GM12872 (cell line): ENCODE measurements at regions not wholly inside any gene's neighbourhood (a gene's known extent, or its start where the extent isn't known, plus 50 kb on each side); places are given as distances from the start of the nearest gene placed in this dataset.

Source experiments
- TF ChIP-seq, protein P1 (sequence below): IDR thresholded peaks from 3 replicates; pipeline ENCODE4 v1.5.1; 2011; ENCODE audit warnings: low read depth, mild to moderate bottlenecking, low read length, moderate library complexity; ENCODE audit not compliant: insufficient read depth

DNA sequence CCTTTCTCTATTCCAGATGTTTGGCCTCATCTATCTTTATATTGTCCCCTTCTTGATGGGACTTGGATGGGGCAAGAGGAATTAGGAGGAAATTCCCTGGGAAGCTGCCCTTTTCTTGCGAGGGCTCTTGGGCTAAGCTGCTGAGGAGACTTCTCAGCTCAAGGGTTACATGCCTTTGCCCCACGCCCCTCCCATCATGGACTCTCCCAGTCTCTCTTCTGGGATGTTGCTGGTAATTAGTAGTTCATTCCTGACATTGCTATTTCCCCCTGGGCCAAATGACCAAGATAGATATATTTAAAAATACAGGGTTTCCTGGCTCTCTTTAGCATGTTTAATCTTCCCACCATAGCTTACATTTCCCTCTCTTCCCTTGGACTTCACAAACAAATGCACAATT is 90.6 kb upstream of the RALGPS2 start:
- TF ChIP-seq, protein P1, sequence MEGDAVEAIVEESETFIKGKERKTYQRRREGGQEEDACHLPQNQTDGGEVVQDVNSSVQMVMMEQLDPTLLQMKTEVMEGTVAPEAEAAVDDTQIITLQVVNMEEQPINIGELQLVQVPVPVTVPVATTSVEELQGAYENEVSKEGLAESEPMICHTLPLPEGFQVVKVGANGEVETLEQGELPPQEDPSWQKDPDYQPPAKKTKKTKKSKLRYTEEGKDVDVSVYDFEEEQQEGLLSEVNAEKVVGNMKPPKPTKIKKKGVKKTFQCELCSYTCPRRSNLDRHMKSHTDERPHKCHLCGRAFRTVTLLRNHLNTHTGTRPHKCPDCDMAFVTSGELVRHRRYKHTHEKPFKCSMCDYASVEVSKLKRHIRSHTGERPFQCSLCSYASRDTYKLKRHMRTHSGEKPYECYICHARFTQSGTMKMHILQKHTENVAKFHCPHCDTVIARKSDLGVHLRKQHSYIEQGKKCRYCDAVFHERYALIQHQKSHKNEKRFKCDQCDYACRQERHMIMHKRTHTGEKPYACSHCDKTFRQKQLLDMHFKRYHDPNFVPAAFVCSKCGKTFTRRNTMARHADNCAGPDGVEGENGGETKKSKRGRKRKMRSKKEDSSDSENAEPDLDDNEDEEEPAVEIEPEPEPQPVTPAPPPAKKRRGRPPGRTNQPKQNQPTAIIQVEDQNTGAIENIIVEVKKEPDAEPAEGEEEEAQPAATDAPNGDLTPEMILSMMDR, result no peak

DNA sequence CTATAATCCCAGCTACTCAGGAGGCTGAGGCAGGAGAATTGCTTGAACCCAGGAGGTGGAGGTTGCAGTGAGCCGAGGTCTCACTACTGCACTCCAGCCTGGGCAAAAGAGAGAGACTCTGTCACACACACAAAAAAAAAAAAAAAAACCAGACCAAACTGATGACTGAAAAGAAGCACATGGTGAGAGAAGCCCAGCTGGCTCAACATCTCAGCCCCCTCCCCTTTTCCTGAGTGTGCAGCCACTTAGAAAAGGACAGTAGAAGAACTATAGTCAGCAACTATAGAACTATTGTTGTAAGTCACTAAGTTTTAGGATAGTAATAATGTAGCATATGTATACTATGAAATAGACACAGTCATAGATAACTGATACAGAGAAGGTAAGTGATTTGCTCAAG is 87.2 kb upstream of the RALGPS2 start:
- TF ChIP-seq, protein P1, result no peak

DNA sequence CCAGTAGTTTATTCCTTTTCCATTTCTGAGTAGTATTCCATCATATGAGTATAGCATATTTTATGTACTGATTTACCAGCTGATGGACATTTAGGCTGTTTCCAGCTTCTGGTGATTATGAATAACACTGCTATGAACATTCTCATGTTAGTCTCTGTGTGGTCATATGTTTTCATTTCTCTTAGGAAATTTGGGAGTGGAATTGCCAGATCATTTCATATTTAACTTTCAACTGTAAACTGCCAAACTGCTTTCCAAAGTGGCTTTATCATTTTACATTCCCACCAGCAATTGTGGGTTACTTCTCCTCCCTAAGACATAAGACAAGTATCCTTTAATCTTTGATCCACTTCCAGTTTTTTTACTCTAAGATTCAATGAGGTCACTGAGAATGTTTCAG is 85.7 kb upstream of the RALGPS2 start:
- TF ChIP-seq, protein P1, result no peak

DNA sequence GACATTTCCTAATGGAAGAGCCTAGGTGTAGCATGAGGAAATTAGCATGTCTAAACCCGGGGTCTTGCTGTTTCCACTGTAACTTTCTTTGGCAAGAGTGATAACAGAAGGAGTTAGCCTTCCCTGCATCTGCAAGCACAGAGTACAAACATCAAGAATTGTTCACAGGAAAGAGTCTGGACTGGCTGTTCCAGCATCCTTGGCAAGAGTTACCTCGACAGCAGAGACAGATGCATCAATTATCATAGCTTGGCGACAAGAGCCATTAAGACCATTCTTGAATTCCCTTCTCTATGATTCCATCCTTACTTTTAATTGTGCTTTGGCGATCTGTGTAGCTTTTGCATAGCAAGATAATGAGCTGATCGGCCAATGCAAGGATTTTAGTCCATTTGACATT is 82.8 kb upstream of the RALGPS2 start:
- TF ChIP-seq, protein P1, result no peak

DNA sequence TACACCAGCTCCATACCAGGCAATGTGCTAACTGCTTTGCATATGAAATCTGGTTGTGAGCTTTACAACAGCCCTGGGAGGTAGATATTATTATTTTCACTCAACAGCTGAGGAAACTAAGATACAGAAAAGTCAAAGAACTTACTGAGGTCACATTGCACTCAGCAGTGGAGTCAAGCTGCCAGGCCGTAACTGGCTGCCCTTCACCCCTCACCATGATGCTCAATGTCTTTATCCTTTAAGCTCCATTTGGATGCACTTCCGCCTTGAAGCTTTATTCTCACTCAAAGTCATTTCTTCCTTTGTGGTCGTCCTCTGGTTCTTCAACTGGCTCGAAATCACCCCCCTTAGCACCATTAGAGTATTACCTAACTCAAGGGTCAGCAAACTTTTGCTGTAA is 81.7 kb upstream of the RALGPS2 start:
- TF ChIP-seq, protein P1, result no peak

DNA sequence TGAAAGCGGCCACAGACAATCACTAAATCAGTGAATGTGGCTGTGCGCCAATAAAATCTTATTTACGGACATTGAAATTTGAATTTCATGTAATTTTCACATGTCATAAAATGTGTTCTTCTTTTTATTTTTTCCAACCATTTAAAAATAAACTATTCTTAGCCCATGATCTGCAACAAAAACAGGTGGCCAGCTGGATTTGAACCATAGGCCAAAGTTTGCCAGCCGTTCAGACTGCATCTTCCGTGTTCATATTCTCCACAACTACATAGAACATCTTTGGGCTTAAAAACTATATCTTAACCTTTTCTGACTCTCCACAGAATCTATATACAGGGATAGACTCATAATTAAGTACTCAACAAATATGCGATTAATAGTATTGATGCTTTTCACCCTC is 81.2 kb upstream of the RALGPS2 start:
- TF ChIP-seq, protein P1, result no peak

DNA sequence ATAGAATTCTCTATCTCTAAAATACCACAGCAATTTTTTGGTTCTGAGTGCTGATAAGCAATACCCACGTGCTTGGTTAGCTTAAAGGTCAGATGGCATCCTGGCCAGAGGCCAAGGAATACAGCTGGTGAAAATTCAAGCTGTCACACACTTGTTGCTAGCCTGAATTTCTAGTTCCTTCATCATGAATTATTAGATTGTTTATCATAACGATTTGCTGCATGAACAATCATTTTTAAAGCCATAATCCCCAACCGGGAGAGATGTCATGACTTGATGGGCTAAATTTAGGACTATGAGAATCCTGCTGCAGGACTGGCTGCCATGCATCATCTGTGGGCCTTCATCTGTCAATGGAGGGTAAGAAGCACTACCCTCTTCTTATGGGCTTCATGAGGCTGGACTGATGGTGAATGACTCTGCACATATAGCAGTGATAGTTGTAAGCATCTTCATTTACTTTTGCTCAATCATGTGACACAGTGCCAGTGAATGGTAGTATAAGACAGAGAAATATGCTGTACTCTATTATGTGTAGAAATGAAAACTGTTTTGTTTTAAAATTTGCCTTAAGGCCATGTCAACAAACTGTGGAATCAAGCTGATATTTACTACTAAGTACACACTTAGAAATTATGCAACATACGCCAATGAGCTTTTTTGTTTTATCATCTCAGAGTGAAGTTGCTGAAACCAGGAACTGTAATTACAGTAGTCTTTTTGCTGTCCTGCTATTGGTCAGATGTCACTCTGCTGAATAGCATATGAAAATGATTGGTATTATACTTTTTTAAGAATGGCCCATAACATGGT is 80.5 kb upstream of the RALGPS2 start:
- TF ChIP-seq, protein P1, result no peak
